ENCODE measurements at regions not wholly inside any gene's neighbourhood (a gene's known extent, or its start where the extent isn't known, plus 50 kb on each side); places are given as distances from the start of the nearest gene placed in this dataset.
"Not testable (repeated sequence)": the region's sequence is repeated elsewhere in the genome, so short reads cannot be mapped to it uniquely, and the experiment has no call there.

DNA sequence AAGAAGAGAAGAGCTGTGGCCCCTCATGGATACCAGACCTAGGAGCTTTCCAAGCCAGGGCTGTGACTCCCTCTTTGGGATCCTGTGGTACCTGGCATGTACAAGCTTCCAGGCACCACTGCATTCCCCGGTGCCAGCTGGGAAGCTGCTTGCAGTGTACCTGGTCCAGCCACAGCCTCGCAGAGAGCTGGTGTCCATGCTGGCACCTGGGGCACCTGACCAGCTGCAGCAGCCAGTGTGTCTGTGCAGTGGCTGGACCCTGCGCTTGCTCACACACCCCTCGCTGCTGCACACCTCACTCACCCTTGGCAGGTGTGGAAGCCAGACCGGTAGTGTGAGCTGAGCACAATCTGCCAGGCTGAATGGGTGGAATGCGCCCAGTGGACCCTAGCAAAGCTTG is 190.9 kb upstream of the MAN1A1 start:
- no peak for DNase-seq (ENCODE audit: low spot score)

DNA sequence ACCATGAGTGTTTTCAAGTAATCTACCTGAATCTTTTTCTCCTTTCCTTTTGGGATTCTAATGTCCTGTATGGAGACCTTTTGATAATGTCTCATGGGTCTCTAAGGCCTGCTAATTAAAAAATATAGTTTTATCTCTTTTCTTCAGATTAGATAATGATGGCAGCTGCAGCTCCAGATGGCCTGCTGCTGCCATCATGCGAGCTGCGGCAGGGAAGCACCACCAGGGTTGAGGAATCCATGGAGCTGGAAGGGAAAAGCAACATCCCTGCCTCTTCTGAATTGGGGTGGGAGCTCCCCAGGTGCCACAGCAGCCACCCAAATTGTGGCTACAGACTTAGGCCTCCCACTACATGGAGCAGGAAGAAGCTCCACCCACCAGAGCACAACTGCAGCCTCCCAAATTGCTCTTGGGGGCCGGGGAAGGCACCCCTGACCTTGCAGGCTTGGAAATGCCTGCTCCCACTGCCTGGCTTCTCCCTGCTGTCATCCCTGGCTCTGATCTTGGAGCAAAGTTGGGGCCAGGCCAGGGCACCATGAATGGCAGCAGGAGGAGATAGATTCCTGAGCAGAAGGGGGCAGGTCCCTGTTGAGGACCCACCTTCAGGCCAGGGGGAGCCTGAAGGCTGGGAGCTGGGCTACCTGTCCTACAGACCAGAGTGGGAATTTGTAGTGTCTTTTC is 189.6 kb upstream of the MAN1A1 start:
- no peak for DNase-seq (ENCODE audit: low spot score)

DNA sequence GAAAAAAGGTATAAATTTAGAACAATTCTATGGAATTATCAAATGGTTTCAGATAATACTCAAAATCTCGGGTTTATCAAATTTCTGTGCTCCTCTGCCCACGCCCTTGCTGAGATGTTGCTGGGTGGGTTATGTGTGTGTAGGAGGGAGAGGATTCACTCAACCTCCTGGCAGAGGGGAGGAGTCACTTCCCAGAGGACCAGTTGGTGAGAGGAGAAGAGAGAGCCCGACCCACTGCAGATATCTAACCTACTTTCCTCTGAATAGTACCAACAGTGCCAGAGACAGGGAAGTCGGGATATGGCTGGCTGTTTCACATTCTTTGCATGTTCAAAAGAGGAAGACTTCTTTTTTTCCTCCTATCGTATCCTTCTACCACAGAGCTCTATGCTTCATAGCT is 187.1 kb upstream of the MAN1A1 start:
- no peak for DNase-seq (ENCODE audit: low spot score)

GRCh38 chr6:119535332-119535731 is 185.8 kb upstream of the MAN1A1 start:
- DNase-seq (ENCODE audit: low spot score) = peak; percentile 4

- DNase-seq (ENCODE audit: low spot score) = no peak
Observed at GRCh38 chr6:119533603-119534279, 184.2 kb upstream of the MAN1A1 start.

DNA sequence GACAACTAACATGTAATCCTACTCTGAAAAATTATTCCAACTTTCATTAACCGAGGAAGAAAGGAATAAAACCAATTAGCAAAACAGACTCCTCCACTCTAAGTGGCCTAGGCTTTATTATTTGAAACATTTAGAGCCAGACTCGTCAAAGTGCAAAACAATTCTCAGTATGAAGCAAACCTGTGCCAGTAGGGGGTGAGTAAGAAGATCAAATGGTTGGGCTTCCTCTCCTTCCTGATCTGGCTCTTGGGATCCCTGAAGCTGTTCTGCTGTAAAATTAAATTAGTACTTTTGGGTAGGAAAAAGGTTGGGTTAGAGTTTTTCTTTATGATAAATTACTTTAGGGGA is 177.6 kb upstream of the MAN1A1 start:
- DNase-seq (ENCODE audit: low spot score) = no peak

DNA sequence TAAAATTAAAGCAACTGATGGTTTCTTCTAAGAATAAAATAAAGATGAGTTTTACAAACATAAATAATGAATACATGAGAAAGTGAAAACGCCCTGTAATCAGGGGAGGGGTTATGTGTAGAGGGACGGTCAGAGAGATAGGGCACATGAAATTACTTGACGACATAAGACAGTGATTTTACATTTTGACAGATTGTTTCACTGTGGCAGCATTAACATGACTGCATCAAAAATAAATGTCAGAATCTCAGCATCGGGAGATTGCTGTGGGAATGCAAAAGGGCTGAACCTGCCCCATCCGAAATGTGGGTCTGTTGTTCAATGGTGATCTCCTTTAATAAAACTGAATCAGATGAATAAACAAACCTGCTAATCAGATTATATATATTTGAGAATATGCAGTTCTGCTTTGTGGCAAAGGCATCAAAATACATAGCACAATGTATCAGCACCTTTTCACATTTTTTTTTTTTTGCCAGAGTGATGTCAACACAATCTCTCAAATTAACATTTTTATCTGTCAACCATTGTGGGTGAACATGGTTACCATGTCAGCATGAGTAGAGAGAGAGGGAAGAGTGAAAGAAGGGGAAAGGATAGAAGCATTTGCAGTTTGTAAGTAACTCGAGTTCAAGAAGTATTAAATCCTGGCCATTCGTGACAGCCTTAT is 177.1 kb upstream of the MAN1A1 start:
- DNase-seq (ENCODE audit: low spot score) = no peak

DNA sequence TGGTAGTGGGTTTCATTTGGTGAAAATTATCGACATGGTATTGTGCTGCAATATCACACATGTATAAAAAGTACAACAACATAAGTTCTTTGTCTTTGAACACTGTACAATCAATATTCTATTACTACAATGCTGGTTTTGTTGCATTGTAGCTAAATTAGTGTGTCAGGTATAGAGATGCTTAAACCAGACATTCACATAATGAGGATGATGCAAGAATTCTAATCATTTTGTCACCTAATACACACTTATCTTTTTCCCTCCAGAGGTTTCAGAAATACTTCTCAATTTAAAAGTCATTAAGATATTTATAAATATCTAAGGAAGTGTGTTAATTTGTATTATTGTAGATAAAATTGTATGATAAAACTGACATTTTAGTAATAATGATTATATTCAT is 174.8 kb upstream of the MAN1A1 start:
- no peak for DNase-seq (ENCODE audit: low spot score)

DNA sequence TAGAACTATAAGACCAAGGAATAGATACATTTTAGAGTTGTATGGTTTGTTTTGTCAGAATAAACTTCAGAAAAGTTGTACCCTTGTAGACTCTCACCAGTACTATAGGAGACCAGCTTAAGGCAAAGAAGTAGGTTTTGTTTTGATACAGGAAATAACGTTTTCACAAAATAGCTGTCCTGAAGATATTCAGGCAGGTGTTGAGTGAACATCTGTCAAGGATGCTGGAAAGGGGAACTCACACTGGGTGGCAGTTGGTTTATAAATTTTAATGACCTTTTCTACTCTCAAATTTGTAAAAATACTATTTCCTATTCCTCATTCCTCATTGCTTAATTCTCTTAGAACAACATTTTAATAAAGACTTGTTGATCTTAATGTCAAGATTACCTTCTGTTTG is 174.0 kb upstream of the MAN1A1 start:
- DNase-seq (ENCODE audit: low spot score) = no peak

DNA sequence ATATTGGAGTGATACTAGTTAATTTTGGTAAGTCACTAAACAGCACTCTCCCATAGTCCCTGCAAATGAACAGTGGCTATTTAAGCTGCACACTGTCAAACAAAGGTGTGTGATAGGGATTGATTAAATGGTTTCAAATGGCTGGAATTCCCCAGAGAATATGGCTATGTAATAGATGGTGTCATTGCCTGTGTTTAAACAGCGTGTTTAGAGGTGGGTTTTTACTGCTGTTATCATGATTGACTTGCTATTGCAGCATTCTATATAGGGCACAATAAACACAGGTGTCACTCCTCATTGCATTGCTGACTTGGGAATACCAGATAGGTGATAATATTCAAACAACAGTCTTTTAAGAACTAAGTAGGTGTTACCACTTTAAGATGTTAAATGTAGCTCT is 171.7 kb upstream of the MAN1A1 start:
- DNase-seq (ENCODE audit: low spot score) = no peak

DNA sequence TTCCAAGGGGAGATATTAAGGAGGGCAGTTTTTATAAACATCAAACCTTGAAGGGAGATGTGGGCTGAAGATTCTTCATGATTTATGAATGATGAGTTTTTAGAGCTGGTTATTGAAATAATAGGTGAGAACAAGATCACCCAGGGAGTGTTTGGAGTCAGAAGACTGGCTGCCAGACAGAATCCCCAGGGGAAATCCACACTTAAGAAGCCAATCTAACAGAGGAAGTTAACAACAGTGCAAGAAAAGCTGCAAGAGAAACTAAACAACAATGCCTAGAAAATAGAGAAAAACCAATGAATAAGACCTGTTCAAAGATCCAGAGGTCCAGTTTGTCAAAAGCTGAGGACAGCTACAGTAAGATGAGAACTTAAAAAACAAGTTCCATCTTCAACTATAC is 167.9 kb upstream of the MAN1A1 start:
- no peak for DNase-seq (ENCODE audit: low spot score)

DNA sequence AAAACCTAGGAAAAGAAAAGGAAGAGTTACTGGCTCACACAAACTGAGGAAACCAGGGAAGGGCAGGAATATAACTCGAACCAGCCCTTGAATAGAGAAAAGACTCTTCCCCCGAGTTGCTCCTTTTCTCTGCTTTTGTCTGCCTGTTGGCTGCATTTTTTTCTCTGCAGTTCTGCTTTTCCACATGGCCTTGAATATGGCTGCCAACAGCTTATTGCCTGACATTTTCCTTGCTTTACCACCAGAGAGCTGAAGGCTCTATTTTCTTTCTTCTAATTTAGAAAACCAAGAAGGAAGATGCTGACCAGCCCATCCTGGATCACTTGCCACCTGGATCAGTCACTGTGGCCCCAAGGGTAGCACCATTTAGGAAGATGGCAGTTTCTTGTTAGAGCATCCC is 164.8 kb upstream of the MAN1A1 start:
- no peak for DNase-seq (ENCODE audit: low spot score)

DNA sequence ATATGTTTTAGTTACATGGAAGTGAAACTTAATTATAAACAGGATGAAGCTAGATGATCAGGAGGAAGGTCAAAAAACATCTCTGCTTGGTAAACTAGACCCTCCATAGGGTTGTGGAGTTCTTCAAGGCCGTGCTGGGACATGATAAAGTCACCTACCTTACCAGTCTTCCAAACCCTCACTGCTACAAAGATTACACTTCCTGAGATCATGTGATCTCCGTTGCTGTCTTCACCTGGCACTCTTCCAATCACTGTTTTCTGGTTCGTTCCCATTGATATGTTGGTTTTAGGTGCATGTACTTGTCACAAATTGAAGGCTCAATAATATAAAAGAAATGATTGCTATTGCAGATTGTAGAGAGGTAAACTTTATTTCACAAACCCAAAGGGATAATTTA is 161.5 kb upstream of the MAN1A1 start:
- DNase-seq (ENCODE audit: low spot score) = peak; percentile 8

DNA sequence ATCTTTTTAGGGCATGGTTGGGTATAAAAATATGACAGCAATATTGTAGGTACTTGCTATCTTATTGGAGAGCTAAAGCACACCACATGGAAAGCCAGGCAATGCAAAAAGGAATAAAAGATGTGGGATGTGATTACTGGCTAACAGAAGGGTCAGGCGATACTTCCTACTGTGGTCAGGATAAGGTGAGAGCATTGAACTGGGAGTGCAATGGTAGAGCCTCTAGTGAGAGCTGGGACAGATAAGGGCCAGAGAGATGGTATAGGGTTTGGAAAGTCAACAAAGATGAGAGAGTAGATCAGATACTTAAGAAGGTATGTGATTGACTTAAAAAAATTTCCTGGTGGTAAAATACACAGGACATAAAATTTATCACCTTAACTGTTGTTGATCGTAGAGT is 160.7 kb upstream of the MAN1A1 start:
- no peak for DNase-seq (ENCODE audit: low spot score)

- no peak for DNase-seq (ENCODE audit: low spot score)
Observed at GRCh38 chr6:119506631-119507174, 157.1 kb upstream of the MAN1A1 start.

- DNase-seq (ENCODE audit: low spot score) = no peak
Observed at GRCh38 chr6:119501798-119502483, 152.4 kb upstream of the MAN1A1 start.

GRCh38 chr6:119499797-119500196 is 150.2 kb upstream of the MAN1A1 start:
- DNase-seq (ENCODE audit: low spot score) = no peak

DNA sequence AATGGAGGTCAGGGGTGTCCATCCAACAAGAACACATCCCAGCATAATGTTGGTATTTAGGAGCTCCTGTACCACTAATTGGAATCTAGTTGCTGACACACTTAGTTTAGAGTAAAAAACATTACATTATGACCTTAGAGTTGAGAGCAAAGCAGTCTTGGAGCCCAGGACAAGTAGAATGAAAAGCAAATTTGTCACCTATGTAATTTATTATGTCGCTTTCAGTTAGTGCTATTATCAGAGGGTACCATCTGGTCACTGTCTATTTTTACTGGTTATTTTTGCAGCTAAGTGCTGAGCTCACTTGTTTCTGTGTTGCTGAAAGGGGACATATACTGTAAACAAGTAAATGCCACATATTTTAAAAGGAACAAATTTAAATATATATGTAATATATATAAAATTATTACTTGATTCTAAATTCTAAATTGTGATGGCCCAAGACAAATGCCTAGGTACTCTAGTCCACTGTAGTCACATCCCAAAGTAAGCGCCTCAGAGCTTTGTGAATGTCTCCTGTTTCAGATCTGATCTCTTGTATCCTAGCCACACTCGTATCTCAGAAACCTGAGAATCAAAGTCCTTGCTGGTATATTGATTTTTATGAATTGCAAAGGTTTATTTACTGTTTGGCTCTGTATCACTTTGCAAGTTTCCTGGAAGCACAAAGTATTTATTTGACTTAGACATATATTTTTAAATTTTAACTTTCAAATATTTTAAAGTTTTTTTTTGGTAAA is 148.6 kb upstream of the MAN1A1 start:
- peak; percentile 20 for DNase-seq (ENCODE audit: low spot score)

- DNase-seq (ENCODE audit: low spot score) = no peak
Observed at GRCh38 chr6:119495230-119495683, 145.7 kb upstream of the MAN1A1 start.

DNA sequence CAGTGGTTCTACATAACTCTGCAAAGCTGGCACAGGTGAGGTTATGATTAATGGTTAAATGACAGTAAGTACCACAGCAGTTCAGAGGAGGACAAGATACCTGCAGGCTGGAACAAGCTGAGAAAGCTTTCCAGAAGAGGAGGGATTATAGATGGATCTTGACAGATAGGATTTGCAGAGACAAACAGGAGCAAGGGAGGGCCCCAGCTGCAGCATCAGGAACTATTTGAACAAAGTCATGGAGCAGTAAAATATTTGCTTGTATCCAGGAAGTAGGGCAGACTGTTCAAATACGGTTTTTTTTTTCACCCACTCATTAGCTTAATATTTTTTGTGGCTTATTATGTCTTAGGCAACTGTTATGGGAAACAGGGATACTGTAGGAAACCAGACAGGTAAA is 144.4 kb upstream of the MAN1A1 start:
- no peak for DNase-seq (ENCODE audit: low spot score)

DNA sequence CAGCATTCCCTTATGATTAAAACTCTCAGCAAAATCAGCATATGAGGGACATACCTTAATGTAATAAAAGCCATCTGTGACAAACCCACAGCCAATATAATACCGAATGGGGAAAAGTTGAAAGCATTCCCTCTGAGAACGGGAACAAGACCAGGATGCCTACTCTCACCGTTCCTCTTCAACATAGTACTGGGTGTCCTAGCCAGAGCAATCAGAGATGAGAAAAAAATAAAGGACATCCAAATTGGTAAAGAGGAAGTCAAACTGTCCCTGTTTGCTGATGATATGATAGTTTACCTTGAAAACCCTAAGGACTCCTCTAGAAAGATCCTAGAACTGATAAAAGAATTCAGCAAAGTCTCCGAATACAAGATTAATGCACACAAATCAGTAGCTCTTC is 141.6 kb upstream of the MAN1A1 start:
- not testable (repeated sequence) for DNase-seq (ENCODE audit: low spot score)

DNA sequence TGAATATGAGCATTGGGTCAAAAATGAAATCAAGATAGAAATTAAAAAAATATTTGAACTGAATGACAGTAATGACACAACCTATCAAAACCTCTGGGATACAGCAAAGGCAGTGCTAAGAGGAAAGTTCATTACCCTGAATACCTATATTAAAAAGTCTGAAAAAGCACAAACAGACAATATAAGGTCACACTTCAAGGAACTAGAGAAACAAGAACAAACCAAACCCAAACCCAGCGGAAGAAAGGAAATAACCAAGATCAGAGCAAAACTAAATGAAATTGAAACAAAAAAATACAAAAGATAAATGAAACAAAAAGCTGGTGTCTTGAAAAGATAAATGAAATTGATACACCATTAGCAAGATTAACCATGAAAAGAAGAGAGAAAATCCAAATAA is 140.5 kb upstream of the MAN1A1 start:
- not testable (repeated sequence) for DNase-seq (ENCODE audit: low spot score)
